ENCODE measurements at regions not wholly inside any gene's neighbourhood (a gene's known extent, or its start where the extent isn't known, plus 50 kb on each side); places are given as distances from the start of the nearest gene placed in this dataset.
"Not testable (repeated sequence)": the region's sequence is repeated elsewhere in the genome, so short reads cannot be mapped to it uniquely, and the experiment has no call there.

DNA sequence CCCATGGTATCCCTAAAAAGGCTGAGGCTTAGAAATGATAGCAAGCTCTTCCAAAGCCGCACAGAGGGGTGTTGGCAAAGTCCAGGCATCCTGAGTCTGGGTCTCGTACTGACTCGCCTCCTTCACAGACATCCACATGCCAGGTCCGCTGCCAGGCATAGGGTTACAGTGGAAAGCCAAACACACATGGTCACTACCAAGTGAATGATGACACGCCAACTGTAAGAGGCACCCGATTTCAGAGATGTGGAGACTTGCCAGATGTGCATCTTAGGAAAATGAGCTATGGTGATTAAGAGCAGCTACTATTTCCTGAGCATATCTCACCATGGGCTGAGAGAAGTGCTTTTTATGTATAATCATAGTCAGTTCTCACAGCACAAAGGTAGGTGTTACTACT is 314.9 kb downstream of the MIAT start:
- H3K9ac ChIP-seq: no peak overlapping the region
- H3K36me3 ChIP-seq: no peaks in the 10 kb centered on the region
- H3K4me1 ChIP-seq: no peaks in the 10 kb centered on the region
- no peaks in the 10 kb centered on the region for H3K27me3 ChIP-seq
- no peak overlapping the region for H3K27ac ChIP-seq
- no peak overlapping the region for H3K4me3 ChIP-seq
- no peak for TF ChIP-seq Cebpa-rat (IDR thresholded peaks at IDR 0.05)
- H3K4me2 ChIP-seq: no peak overlapping the region
- H4K20me1 ChIP-seq: no peaks in the 10 kb centered on the region
- no peaks in the 10 kb centered on the region for H3K9me3 ChIP-seq (replicated peaks in 1 of 11)

DNA sequence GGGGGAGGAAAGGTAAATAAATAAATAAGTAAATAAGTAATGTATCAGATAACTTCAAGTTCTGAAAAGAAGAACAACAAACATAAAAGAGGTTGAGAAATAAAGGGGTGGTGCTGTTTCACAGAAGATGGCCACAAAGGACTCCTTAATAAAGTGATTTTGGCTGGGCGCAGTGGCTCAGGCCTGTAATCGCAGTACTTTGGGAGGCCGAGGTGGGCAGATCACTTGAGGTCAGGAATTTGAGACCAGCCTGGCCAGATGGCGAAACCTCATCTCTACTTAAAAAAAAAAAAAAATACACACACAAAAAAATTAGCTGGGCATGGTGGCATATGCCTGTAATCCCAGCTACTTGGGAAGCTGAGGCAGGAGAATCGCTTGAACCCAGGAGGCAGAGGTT is 315.5 kb downstream of the MIAT start:
- H3K4me3 ChIP-seq; H3K9ac ChIP-seq; H3K9me3 ChIP-seq (replicated peaks in 1 of 11); H4K20me1 ChIP-seq; H3K4me2 ChIP-seq; H3K36me3 ChIP-seq; H3K27ac ChIP-seq; H3K27me3 ChIP-seq; H3K4me1 ChIP-seq: not testable (repeated sequence)

GRCh38 chr22:26974034-26974433 is 316.6 kb downstream of the MIAT start:
- Histone ChIP-seq H3K4me1 (no peaks in the 10 kb centered on the region), H3K36me3 (no peaks in the 10 kb centered on the region), H3K9me3 (replicated peaks in 1 of 11) (no peaks in the 10 kb centered on the region), H3K4me3 (no peak overlapping the region), H3K4me2 (no peak overlapping the region), H3K27me3 (no peaks in the 10 kb centered on the region), H3K27ac (no peak overlapping the region), H4K20me1 (no peaks in the 10 kb centered on the region), H3K9ac (no peak overlapping the region)
- no peak for TF ChIP-seq Cebpa-rat (IDR thresholded peaks at IDR 0.05)

DNA sequence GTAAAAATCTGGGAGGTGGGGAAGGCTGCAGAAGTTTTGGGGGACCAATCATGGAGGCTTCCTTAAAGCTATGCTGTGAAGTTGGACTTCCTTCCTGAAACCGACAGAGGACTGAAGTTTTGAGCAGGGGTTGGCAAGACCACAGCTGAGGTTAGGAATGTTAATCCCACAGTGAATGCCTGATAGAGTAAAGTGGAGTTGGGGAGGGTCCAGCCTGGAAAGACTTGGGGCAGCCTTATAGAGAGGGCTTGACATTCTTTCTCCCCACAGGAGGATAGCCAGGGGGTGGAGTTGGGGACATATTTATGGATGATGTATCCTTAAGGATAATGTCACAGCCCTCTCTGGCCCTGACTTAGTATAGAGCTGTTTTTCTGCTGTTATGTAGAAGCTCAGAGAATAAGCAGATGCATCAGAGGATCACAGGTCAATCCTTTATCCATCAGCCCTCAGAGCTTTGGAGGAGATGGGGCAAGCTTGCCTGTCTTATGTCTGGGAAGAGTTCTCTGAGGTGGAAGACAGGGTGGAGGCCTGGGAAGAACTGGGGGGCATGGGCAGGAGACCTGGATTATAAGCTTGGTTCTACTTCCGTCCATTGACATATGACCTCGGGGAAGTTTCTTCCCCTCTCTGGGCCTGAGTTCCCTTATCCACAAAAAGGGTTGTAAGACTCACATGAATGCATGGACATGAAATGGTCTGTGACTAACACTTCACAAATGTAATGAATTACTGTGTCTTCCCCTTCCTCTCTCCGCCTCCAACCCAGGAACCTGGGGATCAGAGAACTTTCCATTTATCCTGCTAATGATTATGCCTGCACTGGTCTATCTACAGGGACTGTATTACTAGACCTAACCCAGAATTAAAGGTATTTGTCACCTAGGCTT is 317.8 kb downstream of the MIAT start:
- TF ChIP-seq Cebpa-rat (IDR thresholded peaks at IDR 0.05): no peak
- Histone ChIP-seq H3K36me3 (no peaks in the 10 kb centered on the region), H3K27me3 (no peaks in the 10 kb centered on the region), H4K20me1 (no peaks in the 10 kb centered on the region), H3K9ac (no peak overlapping the region), H3K4me2 (no peak overlapping the region), H3K27ac (no peak overlapping the region), H3K4me3 (no peak overlapping the region), H3K9me3 (replicated peaks in 1 of 11) (no peaks in the 10 kb centered on the region), H3K4me1 (no peaks in the 10 kb centered on the region)

- H3K27me3 ChIP-seq: no peaks in the 10 kb centered on the region
- H3K4me1 ChIP-seq: no peaks in the 10 kb centered on the region
- no peaks in the 10 kb centered on the region for H3K9me3 ChIP-seq (replicated peaks in 1 of 11)
- H3K4me3 ChIP-seq: no peak overlapping the region
- TF ChIP-seq Cebpa-rat (IDR thresholded peaks at IDR 0.05): no peak
- H3K9ac ChIP-seq: no peak overlapping the region
- no peak overlapping the region for H3K4me2 ChIP-seq
- no peak overlapping the region for H3K27ac ChIP-seq
- no peaks in the 10 kb centered on the region for H4K20me1 ChIP-seq
- no peaks in the 10 kb centered on the region for H3K36me3 ChIP-seq
These were observed 318.5 kb downstream of the MIAT start for GRCh38 chr22:26975865-26976264.

DNA sequence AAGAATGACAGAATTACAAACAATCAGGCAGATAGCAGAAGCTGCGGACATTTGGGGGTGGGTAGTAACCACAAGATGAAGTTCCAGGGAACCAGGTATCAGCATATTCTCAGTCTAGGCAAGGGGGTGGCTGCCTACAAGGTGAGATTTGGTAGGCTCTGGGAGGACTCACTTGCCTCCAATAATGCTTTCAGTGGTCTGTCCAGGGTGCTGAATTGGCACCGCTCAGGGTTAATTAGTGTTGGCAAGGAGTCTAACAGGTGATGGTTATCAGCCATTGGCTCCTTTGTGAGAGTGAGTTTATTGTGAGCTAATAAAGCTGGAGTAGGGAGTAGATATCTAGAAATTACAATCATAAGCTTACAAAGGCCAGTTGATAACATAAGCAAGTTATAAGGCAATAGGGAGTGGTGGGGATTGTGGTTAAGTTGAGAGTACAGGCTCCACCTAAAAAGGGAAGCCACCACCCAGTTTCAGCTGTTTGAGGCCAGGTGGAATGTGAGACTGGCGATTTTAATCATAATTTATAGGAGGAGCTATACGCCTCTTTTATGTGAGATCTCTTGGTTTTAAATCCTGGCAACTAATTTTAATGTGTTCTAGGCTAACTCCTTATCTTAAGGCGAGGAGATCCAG is 320.5 kb downstream of the MIAT start:
- Histone ChIP-seq H3K9ac (no peak overlapping the region), H3K27me3 (no peaks in the 10 kb centered on the region), H3K4me3 (no peak overlapping the region), H3K4me2 (no peak overlapping the region), H3K36me3 (no peaks in the 10 kb centered on the region), H4K20me1 (no peaks in the 10 kb centered on the region), H3K4me1 (no peaks in the 10 kb centered on the region), H3K27ac (no peak overlapping the region), H3K9me3 (replicated peaks in 1 of 11) (no peaks in the 10 kb centered on the region)
- TF ChIP-seq Cebpa-rat (IDR thresholded peaks at IDR 0.05): no peak

DNA sequence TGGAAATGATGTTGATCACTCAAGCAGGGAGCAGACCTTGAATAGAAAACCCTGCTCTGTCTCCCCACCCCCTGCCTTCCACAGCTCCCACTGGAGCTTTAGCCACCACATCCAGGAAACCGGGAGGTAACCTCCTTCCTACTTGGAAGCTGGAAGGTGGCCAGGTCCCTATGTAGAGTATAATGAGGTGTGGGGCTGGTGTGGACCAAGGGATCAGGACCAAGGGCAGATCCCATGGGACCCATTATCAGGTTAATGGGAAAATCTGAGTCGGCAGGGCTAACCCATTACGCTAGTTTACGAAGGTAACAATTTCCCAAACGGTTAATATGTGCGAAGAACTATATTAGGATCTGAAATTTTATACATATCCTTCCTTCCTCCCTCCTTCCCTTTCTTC is 321.9 kb downstream of the MIAT start:
- Histone ChIP-seq H3K4me2 (no peak overlapping the region), H3K4me1 (no peaks in the 10 kb centered on the region), H3K27me3 (no peaks in the 10 kb centered on the region), H3K9me3 (replicated peaks in 1 of 11) (no peaks in the 10 kb centered on the region), H3K27ac (no peak overlapping the region), H4K20me1 (no peaks in the 10 kb centered on the region), H3K4me3 (no peak overlapping the region), H3K9ac (no peak overlapping the region), H3K36me3 (no peaks in the 10 kb centered on the region)
- TF ChIP-seq Cebpa-rat (IDR thresholded peaks at IDR 0.05): no peak

DNA sequence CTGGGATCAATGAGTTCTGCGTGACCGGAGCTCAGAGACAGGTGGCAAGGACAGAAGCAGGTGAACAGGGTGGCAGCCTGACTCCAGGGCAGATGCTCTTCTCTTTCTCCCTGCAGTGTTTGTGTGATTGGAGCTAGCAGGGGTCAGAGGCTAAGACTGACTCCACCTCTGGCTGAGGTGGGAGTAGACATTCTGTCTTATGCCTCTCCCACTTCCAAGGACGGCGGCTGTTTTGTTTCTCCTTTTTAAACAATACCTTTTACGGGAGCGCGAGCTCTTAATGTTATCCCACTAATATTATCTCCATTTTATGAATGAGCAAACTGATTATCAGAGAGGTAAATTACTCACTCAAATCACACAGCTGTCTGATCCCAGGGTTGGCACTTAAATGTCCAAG is 323.7 kb downstream of the MIAT start:
- Histone ChIP-seq H3K4me2 (no peak overlapping the region), H3K27me3 (no peaks in the 10 kb centered on the region), H3K9me3 (replicated peaks in 1 of 11) (no peaks in the 10 kb centered on the region), H3K9ac (no peak overlapping the region), H3K27ac (no peak overlapping the region), H3K4me3 (no peak overlapping the region), H3K36me3 (no peaks in the 10 kb centered on the region), H4K20me1 (no peaks in the 10 kb centered on the region), H3K4me1 (no peaks in the 10 kb centered on the region)
- TF ChIP-seq Cebpa-rat (IDR thresholded peaks at IDR 0.05): no peak

- no peak overlapping the region for H3K4me2 ChIP-seq
- H3K4me1 ChIP-seq: no peaks in the 10 kb centered on the region
- no peak overlapping the region for H3K9ac ChIP-seq
- no peaks in the 10 kb centered on the region for H3K9me3 ChIP-seq (replicated peaks in 1 of 11)
- H3K27me3 ChIP-seq: no peaks in the 10 kb centered on the region
- H3K36me3 ChIP-seq: no peaks in the 10 kb centered on the region
- no peak overlapping the region for H3K27ac ChIP-seq
- no peaks in the 10 kb centered on the region for H4K20me1 ChIP-seq
- TF ChIP-seq Cebpa-rat (IDR thresholded peaks at IDR 0.05): no peak
- no peak overlapping the region for H3K4me3 ChIP-seq
These were observed 324.2 kb downstream of the MIAT start for GRCh38 chr22:26981541-26981940.

GRCh38 chr22:26983311-26983710 is 325.9 kb downstream of the MIAT start:
- no peaks in the 10 kb centered on the region for H4K20me1 ChIP-seq
- H3K9me3 ChIP-seq (replicated peaks in 1 of 11): no peaks in the 10 kb centered on the region
- no peaks in the 10 kb centered on the region for H3K4me1 ChIP-seq
- no peaks in the 10 kb centered on the region for H3K27me3 ChIP-seq
- TF ChIP-seq Cebpa-rat (IDR thresholded peaks at IDR 0.05): no peak
- H3K9ac ChIP-seq: no peak overlapping the region
- H3K4me3 ChIP-seq: no peak overlapping the region
- no peaks in the 10 kb centered on the region for H3K36me3 ChIP-seq
- no peak overlapping the region for H3K4me2 ChIP-seq
- no peak overlapping the region for H3K27ac ChIP-seq

Measured in BLaER1 treated with 17β-estradiol and CSF1 and Interleukin-3, amounts not matched to agents 10 nM and 100 nM (cell line).